ENCODE measurements at regions not wholly inside any gene's neighbourhood (a gene's known extent, or its start where the extent isn't known, plus 50 kb on each side); places are given as distances from the start of the nearest gene placed in this dataset.

- 46 to 70% (median 56%) methylated on average over 2 of the region's 2 CpGs for WGBS, 5 donors
- no peak for DNase-seq
- Histone ChIP-seq H3K4me3 (no peak overlapping the region), H3K27ac (no peak overlapping the region), H3K9me3 (peaks cover 0 to 8% (median 0%) of the 10 kb centered on the region in 8 donors), H3K4me1 (no peaks in the 10 kb centered on the region), H3K36me3 (no peaks in the 10 kb centered on the region), H3K27me3 (replicated peaks in 1 of 7) (no peaks in the 10 kb centered on the region)
- TF ChIP-seq POLR2AphosphoS5 (IDR thresholded peaks at IDR 0.05) = no peak
- no peak for TF ChIP-seq CTCF (IDR thresholded peaks at IDR 0.05 in 8 of 11, conservative IDR thresholded peaks at IDR 0.05 in 3 of 11)
- TF ChIP-seq POLR2A (IDR thresholded peaks at IDR 0.05) = no peak
- intact Hi-C loops (cut with DNase I; ENCODE audit: low total_unique reads) = no loop called here
These were observed 776.1 kb upstream of the COX7C start for GRCh38 chr5:85841653-85842052.

GRCh38 chr5:85843535-85843934 is 774.2 kb upstream of the COX7C start:
- no peaks in the 10 kb centered on the region for H3K4me1 ChIP-seq
- H3K27me3 ChIP-seq (replicated peaks in 1 of 7) = no peaks in the 10 kb centered on the region
- DNase-seq = peak; percentile 65
- H3K9me3 ChIP-seq = peaks cover 0 to 8% (median 0%) of the 10 kb centered on the region in 8 donors
- H3K36me3 ChIP-seq = no peaks in the 10 kb centered on the region
- H3K4me3 ChIP-seq = no peak overlapping the region
- TF ChIP-seq CTCF (IDR thresholded peaks at IDR 0.05 in 8 of 11, conservative IDR thresholded peaks at IDR 0.05 in 3 of 11) (no peak), POLR2AphosphoS5 (IDR thresholded peaks at IDR 0.05) (no peak), POLR2A (IDR thresholded peaks at IDR 0.05) (no peak)
- intact Hi-C loops (cut with DNase I; ENCODE audit: low total_unique reads) = no loop called here
- 86 to 93% (median 88%) methylated on average over 8 to 11 of the region's 11 CpGs for WGBS, 5 donors
- no peak overlapping the region for H3K27ac ChIP-seq

- H3K4me1 ChIP-seq = no peaks in the 10 kb centered on the region
- H3K9me3 ChIP-seq = peaks cover 0 to 3% (median 0%) of the 10 kb centered on the region in 8 donors
- DNase-seq = no peak
- no peaks in the 10 kb centered on the region for H3K36me3 ChIP-seq
- H3K4me3 ChIP-seq = no peak overlapping the region
- TF ChIP-seq CTCF (IDR thresholded peaks at IDR 0.05 in 8 of 11, conservative IDR thresholded peaks at IDR 0.05 in 3 of 11) (no peak), POLR2AphosphoS5 (IDR thresholded peaks at IDR 0.05) (no peak), POLR2A (IDR thresholded peaks at IDR 0.05) (no peak)
- H3K27ac ChIP-seq = no peak overlapping the region
- H3K27me3 ChIP-seq (replicated peaks in 1 of 7) = no peaks in the 10 kb centered on the region
- 74 to 83% (median 76%) methylated on average over 4 of the region's 4 CpGs for WGBS, 5 donors
- intact Hi-C loops (cut with DNase I; ENCODE audit: low total_unique reads) = no loop called here
These were observed 768.3 kb upstream of the COX7C start for GRCh38 chr5:85849411-85849810.

GRCh38 chr5:85865296-85865695 is 752.4 kb upstream of the COX7C start:
- Histone ChIP-seq H3K9me3 (peaks cover 0 to 8% (median 0%) of the 10 kb centered on the region in 8 donors), H3K27ac (no peak overlapping the region), H3K4me1 (no peaks in the 10 kb centered on the region), H3K27me3 (replicated peaks in 1 of 7) (no peaks in the 10 kb centered on the region), H3K36me3 (no peaks in the 10 kb centered on the region), H3K4me3 (no peak overlapping the region)
- intact Hi-C loops (cut with DNase I; ENCODE audit: low total_unique reads) = no loop called here
- TF ChIP-seq POLR2AphosphoS5 (IDR thresholded peaks at IDR 0.05) (no peak), CTCF (IDR thresholded peaks at IDR 0.05 in 8 of 11, conservative IDR thresholded peaks at IDR 0.05 in 3 of 11) (no peak), POLR2A (IDR thresholded peaks at IDR 0.05) (no peak)
- 86 to 95% (median 89%) methylated on average over 3 of the region's 3 CpGs for WGBS, 5 donors
- no peak for DNase-seq
